GM12878 (cell line): ENCODE measurements at regions not wholly inside any gene's neighbourhood (a gene's known extent, or its start where the extent isn't known, plus 50 kb on each side); places are given as distances from the start of the nearest gene placed in this dataset.

ENCODE experiments used
- ATAC-seq: fragments of 200-7000 bp; cut with Tn5 transposase; 3 replicates; pipeline ENCODE4 v1.9.1; 2020; ENCODE audit warnings: mild to moderate bottlenecking, moderate library complexity
- BruUV-seq: library from RNA; stranded (reverse); fragments of 400-500 nt; replicated peaks from 2 replicates; lab custom pipeline; 2021; lab: Mats Ljungman, UMichigan
- CTCF ChIA-PET: fragments of 300-600 bp; sonication (Branson Sonifier 250); formaldehyde crosslinking; extraction: SDS; loops from one replicate; lab custom pipeline; 2021; ENCODE audit warnings: inconsistent platforms; lab: Yijun Ruan, JAX
- POLR2A ChIA-PET: fragments of 350-600 bp; formaldehyde crosslinking; extraction: SDS; loops from one replicate; lab custom pipeline; 2021; ENCODE audit warnings: inconsistent platforms; lab: Charles Lee
- RAD21 ChIA-PET: fragments of 300-600 bp; sonication (Branson Sonifier 250); formaldehyde crosslinking; loops from one replicate; lab custom pipeline; 2023; ENCODE audit warnings: antibody characterized with exemption; ENCODE audit not compliant: unreplicated experiment; lab: Charles Lee
- SMC1A ChIA-PET: fragments of 300-600 bp; sonication (Branson Sonifier 250); formaldehyde crosslinking; loops from one replicate; lab custom pipeline; 2023; ENCODE audit not compliant: unreplicated experiment, uncharacterized antibody; lab: Charles Lee
- DNase-seq: peaks from one replicate; pipeline ENCODE4 v3.0.0-alpha.2; 2011; ENCODE audit warnings: low read depth, low spot score
- FAIRE-seq: peaks from 3 replicates; lab custom pipeline; 2011; peaks lifted over from hg19 to GRCh38; lab: Jason Lieb, UNC
- H2AFZ ChIP-seq: 2 replicates; pipeline ENCODE4 v1.6.0; 2011; ENCODE audit warnings: low read depth, low read length, control low read depth; ENCODE audit not compliant: control insufficient read depth
- H3K27ac ChIP-seq: 2 replicates; pipeline ENCODE4 v1.5.1; 2011; ENCODE audit warnings: control low read depth; ENCODE audit not compliant: control insufficient read depth, insufficient read depth
- H3K27me3 ChIP-seq, 2 experiments: replicated peaks in 1 of 2; 2 replicates each; pipeline versions ENCODE4 v1.6.0 to v1.6.1; 2011; ENCODE audit warnings: low read length in 1 of 2; ENCODE audit not compliant: control insufficient read depth in 2 of 2, insufficient read depth in 2 of 2
- H3K36me3 ChIP-seq, 2 experiments: 2 replicates each; pipeline ENCODE4 v1.5.1; 2011; ENCODE audit warnings: low read length in 1 of 2; ENCODE audit not compliant: control insufficient read depth in 2 of 2, insufficient read depth in 2 of 2
- H3K4me1 ChIP-seq: 2 replicates; pipeline ENCODE4 v1.6.1; 2011; ENCODE audit warnings: mild to moderate bottlenecking, low read length, moderate library complexity, mixed read lengths; ENCODE audit not compliant: control insufficient read depth, insufficient read depth
- H3K4me2 ChIP-seq: 2 replicates; pipeline ENCODE4 v1.6.0; 2011; ENCODE audit warnings: control low read depth; ENCODE audit not compliant: control insufficient read depth, insufficient read depth
- H3K4me3 ChIP-seq: fragments of 200-600 bp; sonication (generic); 2 replicates; pipeline ENCODE4 v1.5.1; 2016
- H3K79me2 ChIP-seq: 2 replicates; pipeline ENCODE4 v1.6.0; 2011; ENCODE audit warnings: low read length; ENCODE audit not compliant: control insufficient read depth, insufficient read depth
- H3K9ac ChIP-seq: 2 replicates; pipeline ENCODE4 v1.8.0; 2011; ENCODE audit warnings: low read length, control low read depth, mixed read lengths; ENCODE audit not compliant: control insufficient read depth, insufficient read depth
- H3K9me3 ChIP-seq: replicated peaks from 3 replicates; pipeline ENCODE4 v1.5.1; 2011; ENCODE audit warnings: mild to moderate bottlenecking, low read length; ENCODE audit not compliant: control insufficient read depth, insufficient read depth
- H4K20me1 ChIP-seq: 2 replicates; pipeline ENCODE4 v1.6.0; 2011; ENCODE audit not compliant: control insufficient read depth, insufficient read depth
- ASH2L ChIP-seq: fragments of 300-600, 200-600 bp; sonication (generic); IDR thresholded peaks from 2 replicates; pipeline ENCODE4 v1.6.1; 2017; ENCODE audit warnings: low read depth, mild to moderate bottlenecking, borderline replicate concordance
- BCL11A ChIP-seq: IDR thresholded peaks from 2 replicates; pipeline ENCODE4 v1.6.1; 2011; ENCODE audit warnings: low read depth, low read length
- CREM ChIP-seq: IDR thresholded peaks from 2 replicates; pipeline ENCODE4 v1.6.1; 2014; ENCODE audit warnings: antibody characterized with exemption, low read depth
- IRF5 ChIP-seq: fragments of 450-650 bp; IDR thresholded peaks from 2 replicates; pipeline ENCODE4 v1.6.1; 2017; ENCODE audit warnings: borderline replicate concordance
- MEF2B ChIP-seq: fragments of 450-650 bp; IDR thresholded peaks from 2 replicates; pipeline ENCODE4 v1.6.1; 2018; ENCODE audit warnings: mild to moderate bottlenecking, moderate library complexity; ENCODE audit not compliant: partially characterized antibody, poor library complexity, severe bottlenecking
- MYC ChIP-seq: IDR thresholded peaks from 2 replicates; pipeline ENCODE4 v1.6.1; 2011; ENCODE audit warnings: mild to moderate bottlenecking, low read length, moderate library complexity, inconsistent platforms; ENCODE audit not compliant: insufficient read depth, insufficient replicate concordance, insufficient read length, severe bottlenecking
- PKNOX1 ChIP-seq: fragments of 450-650 bp; IDR thresholded peaks from 2 replicates; pipeline ENCODE4 v1.6.1; 2016; ENCODE audit warnings: mild to moderate bottlenecking
- WGBS: methylation state at CpG from one replicate; pipeline ENCODE4 v1.1.6; 2016; ENCODE audit warnings: low lambda C conversion rate; ENCODE audit not compliant: insufficient replicate concordance, insufficient coverage; ENCODE audit errors: missing lambda C conversion rate; 5-methylcytosine and 5-hydroxymethylcytosine counted together
- in situ Hi-C: fragments of 300-500 bp; cut with MboI; formaldehyde crosslinking; loops from 9 replicates; pipeline ENCODE4 v1.14.3; 2018; ENCODE audit warnings: mixed read lengths
- intact Hi-C: fragments of 100-400 bp; cut with micrococcal nuclease; formaldehyde crosslinking; loops from one replicate; pipeline ENCODE4 v1.14.2; 2022; ENCODE audit not compliant: unreplicated experiment
- TF ChIP-seq, protein P1 (sequence below): fragments of 150-350 bp; IDR thresholded peaks from 2 replicates; pipeline ENCODE4 v1.6.1; 2016; ENCODE audit warnings: low read depth, low read length

DNA sequence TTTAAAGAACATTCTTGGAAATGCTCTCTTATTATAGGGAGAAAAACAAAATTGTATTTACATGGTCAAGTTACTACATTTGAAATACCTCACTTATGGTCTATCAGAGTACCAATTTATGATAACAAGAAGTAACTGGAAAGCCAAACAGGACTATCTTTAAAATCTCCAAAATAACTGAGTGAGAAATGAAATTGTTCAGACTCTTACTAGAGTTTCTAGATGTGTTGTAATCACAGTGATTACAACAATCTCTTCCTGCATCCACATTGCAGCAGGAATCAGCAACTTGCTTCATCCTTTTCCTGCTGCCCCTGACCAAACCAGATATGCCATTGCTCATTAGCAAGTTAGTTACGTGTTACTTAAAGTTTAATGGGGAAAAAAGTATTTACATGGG lies 245.2 kb upstream of the SMIM31 start:
- RAD21 ChIA-PET: no interaction called here
- Histone ChIP-seq H3K4me1 (no peaks in the 10 kb centered on the region), H3K27ac (no peak overlapping the region), H3K4me3 (no peak overlapping the region), H3K27me3 (no peaks in the 10 kb centered on the region; a peak in 1 of 4 replicates), H3K36me3 (no peaks in the 10 kb centered on the region), H3K9ac (no peak overlapping the region), H3K4me2 (no peak overlapping the region), H3K9me3 (no peaks in the 10 kb centered on the region), H3K79me2 (no peaks in the 10 kb centered on the region), H4K20me1 (no peaks in the 10 kb centered on the region), H2AFZ (no peak overlapping the region)
- TF ChIP-seq, protein P1, sequence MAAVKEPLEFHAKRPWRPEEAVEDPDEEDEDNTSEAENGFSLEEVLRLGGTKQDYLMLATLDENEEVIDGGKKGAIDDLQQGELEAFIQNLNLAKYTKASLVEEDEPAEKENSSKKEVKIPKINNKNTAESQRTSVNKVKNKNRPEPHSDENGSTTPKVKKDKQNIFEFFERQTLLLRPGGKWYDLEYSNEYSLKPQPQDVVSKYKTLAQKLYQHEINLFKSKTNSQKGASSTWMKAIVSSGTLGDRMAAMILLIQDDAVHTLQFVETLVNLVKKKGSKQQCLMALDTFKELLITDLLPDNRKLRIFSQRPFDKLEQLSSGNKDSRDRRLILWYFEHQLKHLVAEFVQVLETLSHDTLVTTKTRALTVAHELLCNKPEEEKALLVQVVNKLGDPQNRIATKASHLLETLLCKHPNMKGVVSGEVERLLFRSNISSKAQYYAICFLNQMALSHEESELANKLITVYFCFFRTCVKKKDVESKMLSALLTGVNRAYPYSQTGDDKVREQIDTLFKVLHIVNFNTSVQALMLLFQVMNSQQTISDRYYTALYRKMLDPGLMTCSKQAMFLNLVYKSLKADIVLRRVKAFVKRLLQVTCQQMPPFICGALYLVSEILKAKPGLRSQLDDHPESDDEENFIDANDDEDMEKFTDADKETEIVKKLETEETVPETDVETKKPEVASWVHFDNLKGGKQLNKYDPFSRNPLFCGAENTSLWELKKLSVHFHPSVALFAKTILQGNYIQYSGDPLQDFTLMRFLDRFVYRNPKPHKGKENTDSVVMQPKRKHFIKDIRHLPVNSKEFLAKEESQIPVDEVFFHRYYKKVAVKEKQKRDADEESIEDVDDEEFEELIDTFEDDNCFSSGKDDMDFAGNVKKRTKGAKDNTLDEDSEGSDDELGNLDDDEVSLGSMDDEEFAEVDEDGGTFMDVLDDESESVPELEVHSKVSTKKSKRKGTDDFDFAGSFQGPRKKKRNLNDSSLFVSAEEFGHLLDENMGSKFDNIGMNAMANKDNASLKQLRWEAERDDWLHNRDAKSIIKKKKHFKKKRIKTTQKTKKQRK: no peak
- TF ChIP-seq MEF2B (no peak), CREM (no peak), MYC (no peak), IRF5 (no peak), PKNOX1 (no peak), ASH2L (no peak), BCL11A (no peak)
- SMC1A ChIA-PET: no interaction called here
- in situ Hi-C loops (no loop called here), intact Hi-C loops (no loop called here)
- CTCF ChIA-PET: no interaction called here
- POLR2A ChIA-PET: no interaction called here
- BruUV-seq: no TSS peak
- 0% methylated on average over 1 of the region's 1 CpG for WGBS
- no peak for ATAC-seq
- no peak for FAIRE-seq
- no peak for DNase-seq
